ENCODE measurements at regions not wholly inside any gene's neighbourhood (a gene's known extent, or its start where the extent isn't known, plus 50 kb on each side); places are given as distances from the start of the nearest gene placed in this dataset.
"Not testable (repeated sequence)": the region's sequence is repeated elsewhere in the genome, so short reads cannot be mapped to it uniquely, and the experiment has no call there.

- no peak for DNase-seq (ENCODE audit: extremely low spot score)
- no peaks in the 10 kb centered on the region for H3K36me3 ChIP-seq (ENCODE audit: insufficient read depth)
- no peaks in the 10 kb centered on the region for H3K4me1 ChIP-seq (ENCODE audit: insufficient read depth)
- H3K4me3 ChIP-seq (ENCODE audit: low read depth, low read length), result no peak overlapping the region
- whole genome bisulfite sequencing, result 74% methylated on average over 2 of the region's 2 CpGs
- H3K27ac ChIP-seq (ENCODE audit: low read depth), result no peak overlapping the region
These were observed 374.9 kb upstream of the CLINT1 start for GRCh38 chr5:158233735-158234322.

GRCh38 chr5:158227314-158227713 is 368.4 kb upstream of the CLINT1 start:
- not testable (repeated sequence) for DNase-seq (ENCODE audit: extremely low spot score); H3K36me3 ChIP-seq (ENCODE audit: insufficient read depth); H3K4me3 ChIP-seq (ENCODE audit: low read depth, low read length); H3K27ac ChIP-seq (ENCODE audit: low read depth); H3K4me1 ChIP-seq (ENCODE audit: insufficient read depth)
- 91% methylated on average over 5 of the region's 5 CpGs for WGBS

- Histone ChIP-seq H3K4me3 (ENCODE audit: low read depth, low read length) (no peak overlapping the region), H3K27ac (ENCODE audit: low read depth) (no peak overlapping the region), H3K4me1 (ENCODE audit: insufficient read depth) (no peaks in the 10 kb centered on the region), H3K36me3 (ENCODE audit: insufficient read depth) (no peaks in the 10 kb centered on the region)
- no peak for DNase-seq (ENCODE audit: extremely low spot score)
- 79% methylated on average over 5 of the region's 5 CpGs for WGBS
These were observed 367.6 kb upstream of the CLINT1 start for GRCh38 chr5:158226496-158226895.

- no peaks in the 10 kb centered on the region for H3K36me3 ChIP-seq (ENCODE audit: insufficient read depth)
- no peaks in the 10 kb centered on the region for H3K4me1 ChIP-seq (ENCODE audit: insufficient read depth)
- no peak for DNase-seq (ENCODE audit: extremely low spot score)
- no peak overlapping the region for H3K27ac ChIP-seq (ENCODE audit: low read depth)
- 85% methylated on average over 2 of the region's 2 CpGs for WGBS
- no peak overlapping the region for H3K4me3 ChIP-seq (ENCODE audit: low read depth, low read length)
These were observed 365.3 kb upstream of the CLINT1 start for GRCh38 chr5:158224253-158224652.

GRCh38 chr5:158223054-158223600 is 364.2 kb upstream of the CLINT1 start:
- DNase-seq (ENCODE audit: extremely low spot score), result no peak

GRCh38 chr5:158212917-158213316 is 354.0 kb upstream of the CLINT1 start:
- 77% methylated on average over 3 of the region's 3 CpGs for WGBS

More at GRCh38 chr5:158223054-158223600, 364.2 kb upstream of the CLINT1 start:
- Histone ChIP-seq H3K27ac (ENCODE audit: low read depth) (no peak overlapping the region), H3K36me3 (ENCODE audit: insufficient read depth) (no peaks in the 10 kb centered on the region), H3K4me1 (ENCODE audit: insufficient read depth) (no peaks in the 10 kb centered on the region), H3K4me3 (ENCODE audit: low read depth, low read length) (no peak overlapping the region)
- WGBS, result 52% methylated on average over 7 of the region's 7 CpGs

GRCh38 chr5:158212237-158212636 is 353.3 kb upstream of the CLINT1 start:
- Histone ChIP-seq H3K36me3 (ENCODE audit: insufficient read depth) (no peaks in the 10 kb centered on the region), H3K4me1 (ENCODE audit: insufficient read depth) (no peaks in the 10 kb centered on the region), H3K27ac (ENCODE audit: low read depth) (no peak overlapping the region), H3K4me3 (ENCODE audit: low read depth, low read length) (no peak overlapping the region)
- 82% methylated on average over 2 of the region's 2 CpGs for WGBS
- DNase-seq (ENCODE audit: extremely low spot score), result no peak

More at GRCh38 chr5:158212917-158213316, 354.0 kb upstream of the CLINT1 start:
- Histone ChIP-seq H3K4me1 (ENCODE audit: insufficient read depth) (no peaks in the 10 kb centered on the region), H3K4me3 (ENCODE audit: low read depth, low read length) (no peak overlapping the region), H3K27ac (ENCODE audit: low read depth) (no peak overlapping the region), H3K36me3 (ENCODE audit: insufficient read depth) (no peaks in the 10 kb centered on the region)
- DNase-seq (ENCODE audit: extremely low spot score), result no peak

- WGBS, result 88% methylated on average over 5 of the region's 5 CpGs
- DNase-seq (ENCODE audit: extremely low spot score), result no peak
- Histone ChIP-seq H3K27ac (ENCODE audit: low read depth) (no peak overlapping the region), H3K4me1 (ENCODE audit: insufficient read depth) (no peaks in the 10 kb centered on the region), H3K4me3 (ENCODE audit: low read depth, low read length) (no peak overlapping the region), H3K36me3 (ENCODE audit: insufficient read depth) (no peaks in the 10 kb centered on the region)
These were observed 350.4 kb upstream of the CLINT1 start for GRCh38 chr5:158209219-158209908.

- 83% methylated on average over 10 of the region's 10 CpGs for WGBS
- Histone ChIP-seq H3K36me3 (ENCODE audit: insufficient read depth) (no peaks in the 10 kb centered on the region), H3K4me1 (ENCODE audit: insufficient read depth) (no peaks in the 10 kb centered on the region)
These were observed 348.8 kb upstream of the CLINT1 start for GRCh38 chr5:158207733-158208132.

GRCh38 chr5:158205992-158206391 is 347.0 kb upstream of the CLINT1 start:
- H3K4me1 ChIP-seq (ENCODE audit: insufficient read depth), result no peaks in the 10 kb centered on the region
- no peaks in the 10 kb centered on the region for H3K36me3 ChIP-seq (ENCODE audit: insufficient read depth)
- DNase-seq (ENCODE audit: extremely low spot score), result no peak
- no peak overlapping the region for H3K27ac ChIP-seq (ENCODE audit: low read depth)
- H3K4me3 ChIP-seq (ENCODE audit: low read depth, low read length), result no peak overlapping the region
- WGBS, result 93% methylated on average over 2 of the region's 2 CpGs

More at GRCh38 chr5:158207733-158208132, 348.8 kb upstream of the CLINT1 start:
- H3K27ac ChIP-seq (ENCODE audit: low read depth), result no peak overlapping the region
- DNase-seq (ENCODE audit: extremely low spot score), result no peak
- no peak overlapping the region for H3K4me3 ChIP-seq (ENCODE audit: low read depth, low read length)

GRCh38 chr5:158203261-158203660 is 344.3 kb upstream of the CLINT1 start:
- DNase-seq (ENCODE audit: extremely low spot score), result no peak
- no peak overlapping the region for H3K27ac ChIP-seq (ENCODE audit: low read depth)
- H3K4me3 ChIP-seq (ENCODE audit: low read depth, low read length), result no peak overlapping the region
- H3K4me1 ChIP-seq (ENCODE audit: insufficient read depth), result no peaks in the 10 kb centered on the region
- 86% methylated on average over 8 of the region's 8 CpGs for whole genome bisulfite sequencing
- no peaks in the 10 kb centered on the region for H3K36me3 ChIP-seq (ENCODE audit: insufficient read depth)

- H3K4me3 ChIP-seq (ENCODE audit: low read depth, low read length), result no peak overlapping the region
- 72% methylated on average over 7 of the region's 7 CpGs for WGBS
- DNase-seq (ENCODE audit: extremely low spot score), result no peak
- H3K27ac ChIP-seq (ENCODE audit: low read depth), result no peak overlapping the region
- H3K36me3 ChIP-seq (ENCODE audit: insufficient read depth), result no peaks in the 10 kb centered on the region
- no peaks in the 10 kb centered on the region for H3K4me1 ChIP-seq (ENCODE audit: insufficient read depth)
These were observed 343.9 kb upstream of the CLINT1 start for GRCh38 chr5:158202801-158203200.

- no peak for DNase-seq (ENCODE audit: extremely low spot score)
- H3K4me3 ChIP-seq (ENCODE audit: low read depth, low read length), result no peak overlapping the region
- WGBS, result 58% methylated on average over 4 of the region's 4 CpGs
- no peaks in the 10 kb centered on the region for H3K4me1 ChIP-seq (ENCODE audit: insufficient read depth)
- H3K27ac ChIP-seq (ENCODE audit: low read depth), result no peak overlapping the region
- no peaks in the 10 kb centered on the region for H3K36me3 ChIP-seq (ENCODE audit: insufficient read depth)
These were observed 341.7 kb upstream of the CLINT1 start for GRCh38 chr5:158200619-158201018.

GRCh38 chr5:158198636-158199035 is 339.7 kb upstream of the CLINT1 start:
- no peaks in the 10 kb centered on the region for H3K4me1 ChIP-seq (ENCODE audit: insufficient read depth)
- no peak for DNase-seq (ENCODE audit: extremely low spot score)
- no peak overlapping the region for H3K27ac ChIP-seq (ENCODE audit: low read depth)
- 89% methylated on average over 6 of the region's 6 CpGs for WGBS
- no peak overlapping the region for H3K4me3 ChIP-seq (ENCODE audit: low read depth, low read length)
- no peaks in the 10 kb centered on the region for H3K36me3 ChIP-seq (ENCODE audit: insufficient read depth)
